ENCODE measurements at regions not wholly inside any gene's neighbourhood (a gene's known extent, or its start where the extent isn't known, plus 50 kb on each side); places are given as distances from the start of the nearest gene placed in this dataset.

- H3K27me3 Mint-ChIP-seq (ENCODE audit: low read depth): no peaks in the 10 kb centered on the region
- no peaks in the 10 kb centered on the region for H3K36me3 Mint-ChIP-seq (ENCODE audit: low read depth)
- no peak overlapping the region for H3K4me3 Mint-ChIP-seq
- TF ChIP-seq CTCF (IDR thresholded peaks at IDR 0.05; ENCODE audit: unreplicated experiment in 3 of 3): no peak
- no peaks in the 10 kb centered on the region for H3K4me1 Mint-ChIP-seq
- H3K27ac Mint-ChIP-seq: no peak overlapping the region
- peaks cover 5% of the 10 kb centered on the region for H3K9me3 Mint-ChIP-seq
Observed at GRCh38 chr9:27633764-27634163, 60.5 kb upstream of the C9orf72 start.

- H3K36me3 Mint-ChIP-seq (ENCODE audit: low read depth): no peaks in the 10 kb centered on the region
- no peak for TF ChIP-seq CTCF (IDR thresholded peaks at IDR 0.05; ENCODE audit: unreplicated experiment in 3 of 3)
- H3K27ac Mint-ChIP-seq: no peak overlapping the region
- H3K4me3 Mint-ChIP-seq: no peak overlapping the region
- no peaks in the 10 kb centered on the region for H3K4me1 Mint-ChIP-seq
- peaks cover 5% of the 10 kb centered on the region for H3K9me3 Mint-ChIP-seq
- H3K27me3 Mint-ChIP-seq (ENCODE audit: low read depth): no peaks in the 10 kb centered on the region
Observed at GRCh38 chr9:27634879-27635278, 61.6 kb upstream of the C9orf72 start.

GRCh38 chr9:27638716-27639115 is 65.4 kb upstream of the C9orf72 start:
- Mint-ChIP-seq H3K36me3 (ENCODE audit: low read depth) (no peaks in the 10 kb centered on the region), H3K27ac (no peak overlapping the region), H3K4me1 (no peaks in the 10 kb centered on the region), H3K9me3 (peaks cover 3% of the 10 kb centered on the region), H3K27me3 (ENCODE audit: low read depth) (no peaks in the 10 kb centered on the region), H3K4me3 (no peak overlapping the region)
- no peak for TF ChIP-seq CTCF (IDR thresholded peaks at IDR 0.05; ENCODE audit: unreplicated experiment in 3 of 3)

GRCh38 chr9:27645161-27645840 is 72.0 kb upstream of the C9orf72 start:
- peaks cover 25% of the 10 kb centered on the region for H3K9me3 Mint-ChIP-seq
- no peak overlapping the region for H3K27ac Mint-ChIP-seq
- TF ChIP-seq CTCF (IDR thresholded peaks at IDR 0.05; ENCODE audit: unreplicated experiment in 3 of 3): no peak
- no peaks in the 10 kb centered on the region for H3K4me1 Mint-ChIP-seq
- no peaks in the 10 kb centered on the region for H3K36me3 Mint-ChIP-seq (ENCODE audit: low read depth)
- H3K4me3 Mint-ChIP-seq: no peak overlapping the region
- peaks cover 3% of the 10 kb centered on the region for H3K27me3 Mint-ChIP-seq (ENCODE audit: low read depth)

- Mint-ChIP-seq H3K9me3 (peaks cover 7% of the 10 kb centered on the region), H3K4me1 (no peaks in the 10 kb centered on the region), H3K27ac (no peak overlapping the region), H3K36me3 (ENCODE audit: low read depth) (no peaks in the 10 kb centered on the region), H3K4me3 (no peak overlapping the region), H3K27me3 (ENCODE audit: low read depth) (no peaks in the 10 kb centered on the region)
- no peak for TF ChIP-seq CTCF (IDR thresholded peaks at IDR 0.05; ENCODE audit: unreplicated experiment in 3 of 3)
Observed at GRCh38 chr9:27653246-27653645, 80.0 kb upstream of the C9orf72 start.

- Mint-ChIP-seq H3K4me3 (no peak overlapping the region), H3K27me3 (ENCODE audit: low read depth) (no peaks in the 10 kb centered on the region), H3K9me3 (peaks cover 4% of the 10 kb centered on the region), H3K36me3 (ENCODE audit: low read depth) (no peaks in the 10 kb centered on the region), H3K4me1 (no peaks in the 10 kb centered on the region), H3K27ac (no peak overlapping the region)
- no peak for TF ChIP-seq CTCF (IDR thresholded peaks at IDR 0.05; ENCODE audit: unreplicated experiment in 3 of 3)
Observed at GRCh38 chr9:27653957-27654356, 80.7 kb upstream of the C9orf72 start.
